ENCODE measurements at regions not wholly inside any gene's neighbourhood (a gene's known extent, or its start where the extent isn't known, plus 50 kb on each side); places are given as distances from the start of the nearest gene placed in this dataset.

DNA sequence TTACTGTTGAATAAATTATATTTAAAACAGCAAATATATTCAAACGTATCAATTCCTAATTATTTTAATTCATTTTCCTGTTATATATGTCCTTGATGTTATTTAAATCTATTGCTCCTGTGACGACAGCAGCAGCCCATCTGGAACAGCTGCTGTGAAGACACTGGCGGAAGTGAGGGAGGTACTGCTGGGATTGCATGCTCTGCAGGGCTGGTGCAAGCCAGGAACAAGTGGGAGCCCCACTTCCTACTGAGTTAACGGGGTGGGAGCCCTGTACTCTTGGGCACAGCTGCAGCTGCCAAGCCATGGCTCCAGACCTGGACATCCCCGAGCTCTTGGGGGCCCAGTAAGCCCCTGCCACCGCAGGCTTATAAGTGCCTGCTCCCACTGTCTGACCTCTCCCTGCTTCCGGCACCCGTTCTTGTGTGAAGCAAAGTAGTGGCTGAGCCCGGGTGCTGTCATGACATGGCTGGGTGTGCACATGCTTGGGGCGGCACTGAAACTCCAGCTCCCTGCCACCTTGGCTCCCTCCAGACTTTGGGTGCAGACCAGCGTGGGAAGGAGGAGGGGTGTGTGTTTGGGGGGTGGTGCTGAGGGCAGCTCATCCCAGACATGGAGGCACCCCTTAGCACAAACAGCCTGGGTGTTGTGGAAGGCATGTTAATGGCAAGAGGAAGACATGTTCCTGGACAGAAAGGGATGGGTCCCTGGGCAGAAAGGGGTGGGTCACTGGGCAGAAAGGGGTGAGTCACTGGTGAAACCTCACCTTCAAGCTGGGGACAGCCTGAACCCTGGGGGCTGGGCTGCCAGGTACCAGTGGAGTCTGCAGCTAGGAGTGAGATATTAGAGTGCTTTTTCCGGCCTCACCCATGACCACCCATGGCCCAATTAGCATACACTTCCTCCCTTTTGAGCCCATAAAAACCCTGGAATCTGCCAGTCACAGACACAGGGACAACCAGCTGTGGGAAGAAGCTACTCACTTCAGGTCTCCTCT lies 1981.3 kb upstream of the IGFBP7 start:
- Histone ChIP-seq H3K27me3 (ENCODE audit: control insufficient read depth, insufficient read depth, low read length) (no peaks in the 10 kb centered on the region), H3K9ac (ENCODE audit: low read length) (no peak overlapping the region), H3K4me3 (ENCODE audit: low read length) (no peak overlapping the region), H3K36me3 (ENCODE audit: control insufficient read depth, low read depth, low read length) (no peaks in the 10 kb centered on the region), H3K27ac (ENCODE audit: low read length) (no peak overlapping the region), H3K4me1 (ENCODE audit: control insufficient read depth, low read depth, low read length) (no peaks in the 10 kb centered on the region), H3K9me3 (ENCODE audit: control insufficient read depth, low read depth, low read length) (no peaks in the 10 kb centered on the region)

DNA sequence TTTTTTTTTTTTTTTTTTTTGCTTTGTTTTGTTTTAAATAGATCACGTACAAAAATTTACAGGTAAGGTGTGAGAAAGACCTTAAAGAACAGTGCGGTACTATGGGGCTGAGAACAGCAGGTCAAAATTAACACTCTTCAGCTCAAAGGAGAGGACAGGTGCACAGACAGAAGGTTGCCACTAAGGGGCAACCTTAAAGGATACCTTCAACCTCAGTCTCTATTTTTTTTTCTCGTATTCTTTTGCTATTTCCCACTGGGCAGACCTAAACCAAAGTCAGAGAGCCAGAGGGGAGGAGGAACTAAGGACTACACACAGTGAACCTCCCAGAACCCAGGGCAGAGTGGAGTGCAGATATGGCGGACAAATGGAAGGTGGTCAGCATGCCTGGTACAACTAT lies 1984.3 kb upstream of the IGFBP7 start:
- no peaks in the 10 kb centered on the region for H3K9me3 ChIP-seq (ENCODE audit: control insufficient read depth, low read depth, low read length)
- no peaks in the 10 kb centered on the region for H3K4me1 ChIP-seq (ENCODE audit: control insufficient read depth, low read depth, low read length)
- no peaks in the 10 kb centered on the region for H3K27me3 ChIP-seq (ENCODE audit: control insufficient read depth, insufficient read depth, low read length)
- no peak overlapping the region for H3K4me3 ChIP-seq (ENCODE audit: low read length)
- no peak overlapping the region for H3K9ac ChIP-seq (ENCODE audit: low read length)
- H3K36me3 ChIP-seq (ENCODE audit: control insufficient read depth, low read depth, low read length) = no peaks in the 10 kb centered on the region
- H3K27ac ChIP-seq (ENCODE audit: low read length) = no peak overlapping the region

DNA sequence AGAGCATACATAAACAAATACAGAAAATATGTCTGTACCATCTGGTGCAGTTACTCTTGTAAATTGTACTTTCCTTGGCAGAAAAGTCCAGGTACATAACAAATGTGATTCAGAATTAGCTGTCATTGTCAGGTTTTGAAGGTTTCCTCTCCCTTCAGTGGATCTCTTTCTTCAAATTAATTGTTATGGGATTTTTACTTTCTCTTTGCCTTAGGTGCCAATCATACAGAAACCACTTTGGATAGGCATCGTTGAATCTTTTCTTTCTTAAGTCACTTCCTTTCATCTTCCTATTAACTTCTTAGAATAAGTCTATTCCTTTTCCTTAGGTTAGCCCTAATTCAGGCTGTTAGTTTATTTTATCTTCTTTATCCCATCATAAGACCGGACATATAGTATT lies 1992.1 kb upstream of the IGFBP7 start:
- Histone ChIP-seq H3K9me3 (ENCODE audit: control insufficient read depth, low read depth, low read length) (no peaks in the 10 kb centered on the region), H3K4me3 (ENCODE audit: low read length) (no peak overlapping the region), H3K27me3 (ENCODE audit: control insufficient read depth, insufficient read depth, low read length) (no peaks in the 10 kb centered on the region), H3K27ac (ENCODE audit: low read length) (no peak overlapping the region), H3K36me3 (ENCODE audit: control insufficient read depth, low read depth, low read length) (no peaks in the 10 kb centered on the region), H3K4me1 (ENCODE audit: control insufficient read depth, low read depth, low read length) (no peaks in the 10 kb centered on the region), H3K9ac (ENCODE audit: low read length) (no peak overlapping the region)

DNA sequence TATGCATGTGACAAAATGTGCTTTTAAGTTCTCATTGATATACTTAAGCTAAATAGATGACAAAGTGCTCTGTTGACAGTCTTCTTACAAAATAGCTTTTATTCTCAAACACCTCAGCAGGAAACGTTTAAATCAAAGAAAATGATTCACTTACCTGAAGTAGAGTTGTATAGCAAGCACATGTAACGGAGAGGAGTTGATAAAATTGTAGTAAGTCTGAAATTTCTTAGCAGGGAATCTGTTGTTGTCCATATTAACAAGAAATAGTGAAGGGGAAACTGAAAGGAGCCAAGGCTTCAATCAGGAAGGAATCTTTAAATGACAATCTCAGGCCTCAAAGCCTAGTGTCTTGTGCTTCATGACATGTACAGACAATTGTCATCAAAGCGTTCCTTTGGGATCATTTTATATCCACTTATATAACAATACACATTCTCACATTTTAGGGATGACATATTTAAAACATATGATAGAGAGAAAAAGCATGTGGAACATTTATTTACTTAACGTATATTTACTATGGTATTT lies 2010.2 kb upstream of the IGFBP7 start:
- no peak overlapping the region for H3K9ac ChIP-seq (ENCODE audit: low read length)
- no peaks in the 10 kb centered on the region for H3K36me3 ChIP-seq (ENCODE audit: control insufficient read depth, low read depth, low read length)
- H3K27me3 ChIP-seq (ENCODE audit: control insufficient read depth, insufficient read depth, low read length) = no peaks in the 10 kb centered on the region
- no peak overlapping the region for H3K4me3 ChIP-seq (ENCODE audit: low read length)
- no peaks in the 10 kb centered on the region for H3K9me3 ChIP-seq (ENCODE audit: control insufficient read depth, low read depth, low read length)
- no peak overlapping the region for H3K27ac ChIP-seq (ENCODE audit: low read length)
- H3K4me1 ChIP-seq (ENCODE audit: control insufficient read depth, low read depth, low read length) = peaks cover 15% of the 10 kb centered on the region

DNA sequence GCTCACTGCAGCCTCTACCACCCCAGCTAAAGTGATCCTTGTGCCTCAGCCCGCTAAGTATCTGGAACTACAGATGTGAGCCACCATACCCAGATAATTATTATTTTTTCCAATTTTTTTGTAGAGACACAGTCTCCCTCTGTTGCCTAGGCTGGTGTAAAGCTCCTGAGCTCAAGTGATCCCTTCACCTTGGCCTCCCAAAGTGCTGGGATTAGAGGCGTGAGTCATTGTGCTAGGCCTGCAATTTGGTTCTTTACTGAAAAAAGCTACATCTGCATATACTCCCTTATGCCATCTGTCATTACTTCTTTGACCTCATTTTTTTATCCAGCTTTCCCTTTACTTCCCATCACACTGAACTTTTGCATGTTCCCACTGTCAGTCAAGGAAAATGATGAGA lies 2012.4 kb upstream of the IGFBP7 start:
- no peak overlapping the region for H3K27ac ChIP-seq (ENCODE audit: low read length)
- no peaks in the 10 kb centered on the region for H3K9me3 ChIP-seq (ENCODE audit: control insufficient read depth, low read depth, low read length)
- H3K4me1 ChIP-seq (ENCODE audit: control insufficient read depth, low read depth, low read length) = peaks cover 15% of the 10 kb centered on the region
- no peak overlapping the region for H3K4me3 ChIP-seq (ENCODE audit: low read length)
- H3K27me3 ChIP-seq (ENCODE audit: control insufficient read depth, insufficient read depth, low read length) = no peaks in the 10 kb centered on the region
- H3K9ac ChIP-seq (ENCODE audit: low read length) = no peak overlapping the region
- H3K36me3 ChIP-seq (ENCODE audit: control insufficient read depth, low read depth, low read length) = no peaks in the 10 kb centered on the region

DNA sequence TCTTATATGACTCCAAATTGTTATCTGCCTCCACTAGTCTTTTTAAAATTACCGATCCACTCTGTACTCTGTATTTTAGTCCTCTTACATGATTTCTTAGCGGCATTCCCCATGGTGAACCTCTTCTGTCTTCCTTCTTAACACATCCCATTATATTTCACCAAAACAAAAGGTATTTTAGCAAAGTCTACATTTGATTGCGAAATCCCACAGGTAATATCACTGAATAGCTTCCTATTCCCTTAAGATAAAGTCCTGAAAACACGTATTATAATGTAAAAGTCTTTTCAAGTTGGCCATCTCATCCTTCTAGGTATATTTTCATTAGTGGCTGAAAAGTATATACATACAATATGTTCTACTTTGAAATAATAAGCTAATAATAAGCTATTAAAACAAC lies 2016.0 kb upstream of the IGFBP7 start:
- no peak overlapping the region for H3K9ac ChIP-seq (ENCODE audit: low read length)
- no peaks in the 10 kb centered on the region for H3K9me3 ChIP-seq (ENCODE audit: control insufficient read depth, low read depth, low read length)
- no peak overlapping the region for H3K27ac ChIP-seq (ENCODE audit: low read length)
- no peak overlapping the region for H3K4me3 ChIP-seq (ENCODE audit: low read length)
- no peaks in the 10 kb centered on the region for H3K4me1 ChIP-seq (ENCODE audit: control insufficient read depth, low read depth, low read length)
- no peaks in the 10 kb centered on the region for H3K36me3 ChIP-seq (ENCODE audit: control insufficient read depth, low read depth, low read length)
- no peaks in the 10 kb centered on the region for H3K27me3 ChIP-seq (ENCODE audit: control insufficient read depth, insufficient read depth, low read length)

DNA sequence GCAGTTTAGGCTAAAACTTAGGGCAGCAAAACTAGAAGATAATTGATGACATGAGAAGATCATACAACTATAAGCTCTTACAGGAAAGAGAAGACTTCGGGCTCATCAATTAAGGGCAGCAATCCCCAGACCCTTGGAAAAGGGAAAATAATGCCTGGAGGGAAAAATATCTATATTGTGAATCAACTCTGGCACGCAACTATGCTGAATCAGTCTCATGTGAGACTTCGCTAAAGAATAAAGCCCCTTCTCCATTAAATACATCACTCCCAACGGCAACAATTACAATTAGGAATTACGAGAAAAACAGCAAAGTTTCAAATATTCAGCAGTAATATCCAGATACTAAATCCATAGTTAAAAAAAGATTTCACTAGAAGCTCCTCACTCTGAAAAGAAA lies 2016.8 kb upstream of the IGFBP7 start:
- H3K4me3 ChIP-seq (ENCODE audit: low read length) = no peak overlapping the region
- no peaks in the 10 kb centered on the region for H3K4me1 ChIP-seq (ENCODE audit: control insufficient read depth, low read depth, low read length)
- no peak overlapping the region for H3K27ac ChIP-seq (ENCODE audit: low read length)
- H3K9me3 ChIP-seq (ENCODE audit: control insufficient read depth, low read depth, low read length) = no peaks in the 10 kb centered on the region
- H3K36me3 ChIP-seq (ENCODE audit: control insufficient read depth, low read depth, low read length) = no peaks in the 10 kb centered on the region
- H3K9ac ChIP-seq (ENCODE audit: low read length) = no peak overlapping the region
- no peaks in the 10 kb centered on the region for H3K27me3 ChIP-seq (ENCODE audit: control insufficient read depth, insufficient read depth, low read length)

DNA sequence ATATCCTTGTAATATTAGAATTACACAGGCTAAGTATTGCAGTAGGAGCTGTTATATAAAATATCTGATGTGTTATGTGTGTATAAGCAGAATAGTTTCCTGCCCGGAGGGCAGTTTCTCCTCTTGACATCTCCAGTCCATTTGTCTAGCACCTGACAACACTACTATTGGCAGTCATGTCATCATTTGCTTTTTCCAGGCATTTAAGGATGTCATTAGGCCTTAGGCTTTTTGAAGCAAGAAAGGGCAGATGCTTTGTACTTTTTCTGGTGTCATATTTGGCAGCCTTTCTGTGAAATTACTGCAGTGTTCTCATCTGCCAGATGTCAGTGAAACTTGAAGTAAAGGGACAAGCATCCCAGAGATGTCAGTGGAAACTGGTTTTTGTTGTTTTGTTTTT lies 2017.6 kb upstream of the IGFBP7 start:
- Histone ChIP-seq H3K27ac (ENCODE audit: low read length) (no peak overlapping the region), H3K36me3 (ENCODE audit: control insufficient read depth, low read depth, low read length) (no peaks in the 10 kb centered on the region), H3K4me3 (ENCODE audit: low read length) (no peak overlapping the region), H3K9me3 (ENCODE audit: control insufficient read depth, low read depth, low read length) (no peaks in the 10 kb centered on the region), H3K4me1 (ENCODE audit: control insufficient read depth, low read depth, low read length) (no peaks in the 10 kb centered on the region), H3K27me3 (ENCODE audit: control insufficient read depth, insufficient read depth, low read length) (no peaks in the 10 kb centered on the region), H3K9ac (ENCODE audit: low read length) (no peak overlapping the region)

DNA sequence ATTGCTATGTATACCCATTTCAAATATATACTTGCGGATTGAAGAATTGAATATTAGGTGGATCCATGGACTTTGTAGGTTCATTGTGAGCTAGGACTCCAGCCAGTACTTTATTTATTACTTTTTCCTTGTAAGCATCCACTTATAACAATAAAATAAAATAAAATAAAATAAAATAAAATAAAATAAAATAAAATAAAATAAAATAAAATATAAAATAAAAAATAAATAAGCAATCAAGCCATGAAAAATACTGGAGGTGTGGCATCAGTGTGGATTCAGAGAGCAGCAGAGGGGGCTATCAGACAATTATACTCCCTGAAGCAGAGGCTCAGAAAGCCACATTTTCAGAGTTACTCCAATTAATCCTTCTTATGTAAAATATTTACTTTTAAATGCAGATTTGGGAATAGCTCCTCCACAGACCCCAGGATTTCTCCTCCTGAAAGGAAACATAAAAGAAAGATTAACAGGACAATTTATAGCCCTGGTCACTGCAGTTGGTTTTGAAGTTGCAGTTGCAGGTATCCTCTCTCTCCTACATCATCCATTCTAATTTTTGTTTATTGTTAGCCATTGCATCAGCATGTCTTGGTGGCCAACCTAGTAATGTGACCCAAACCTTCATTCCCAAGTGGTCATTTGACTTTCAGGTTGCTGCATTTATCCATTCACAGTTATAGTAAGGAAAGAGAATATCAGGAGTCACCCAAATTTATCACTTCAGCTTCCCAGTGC lies 2025.2 kb upstream of the IGFBP7 start:
- Histone ChIP-seq H3K9ac (ENCODE audit: low read length) (no peak overlapping the region), H3K4me1 (ENCODE audit: control insufficient read depth, low read depth, low read length) (peaks cover 13% of the 10 kb centered on the region), H3K36me3 (ENCODE audit: control insufficient read depth, low read depth, low read length) (no peaks in the 10 kb centered on the region), H3K27me3 (ENCODE audit: control insufficient read depth, insufficient read depth, low read length) (no peaks in the 10 kb centered on the region), H3K9me3 (ENCODE audit: control insufficient read depth, low read depth, low read length) (no peaks in the 10 kb centered on the region), H3K4me3 (ENCODE audit: low read length) (no peak overlapping the region), H3K27ac (ENCODE audit: low read length) (no peak overlapping the region)

DNA sequence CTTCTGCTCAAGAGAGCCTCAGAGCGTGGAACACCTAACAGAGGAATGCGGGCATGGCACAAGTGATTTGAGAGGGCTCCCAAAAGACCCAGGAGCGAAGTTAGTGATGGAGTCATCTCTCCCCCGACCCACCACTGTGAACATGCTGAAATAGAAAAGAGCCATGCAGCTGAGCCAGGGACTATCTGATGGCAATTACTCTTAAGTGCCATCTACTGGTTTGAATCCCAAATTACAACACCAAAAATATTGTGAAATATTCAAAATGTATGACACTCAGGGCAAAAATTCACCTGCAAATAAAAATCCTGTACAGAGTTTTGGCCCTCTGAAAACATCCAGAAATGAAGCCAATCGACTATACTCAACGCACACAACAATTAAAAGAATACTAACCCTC lies 2038.9 kb upstream of the ADGRL3 start:
- Histone ChIP-seq H3K27ac (ENCODE audit: low read length) (no peak overlapping the region), H3K4me1 (ENCODE audit: control insufficient read depth, low read depth, low read length) (peaks cover 16% of the 10 kb centered on the region), H3K9ac (ENCODE audit: low read length) (no peak overlapping the region), H3K9me3 (ENCODE audit: control insufficient read depth, low read depth, low read length) (peaks cover 2% of the 10 kb centered on the region), H3K36me3 (ENCODE audit: control insufficient read depth, low read depth, low read length) (no peaks in the 10 kb centered on the region), H3K4me3 (ENCODE audit: low read length) (no peak overlapping the region), H3K27me3 (ENCODE audit: control insufficient read depth, insufficient read depth, low read length) (no peaks in the 10 kb centered on the region)

DNA sequence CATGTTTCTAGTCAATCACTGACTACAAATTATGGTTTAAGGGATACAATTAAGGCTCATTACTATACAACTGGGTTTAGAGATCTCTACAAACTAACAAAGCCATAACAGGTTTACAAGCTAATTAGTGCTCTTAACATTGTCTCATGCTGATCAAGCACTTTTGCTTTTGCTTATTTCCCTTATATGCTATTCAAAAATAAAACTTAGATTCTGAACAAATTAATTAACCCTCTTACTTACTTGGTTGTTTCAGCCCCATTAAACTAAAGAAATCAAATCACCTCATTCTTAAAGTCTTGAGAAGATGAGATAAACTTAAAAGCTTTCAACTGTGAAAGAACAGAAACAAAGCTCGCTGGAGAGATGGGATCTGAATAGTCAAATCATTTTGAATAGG lies 2024.5 kb upstream of the ADGRL3 start:
- Histone ChIP-seq H3K9me3 (ENCODE audit: control insufficient read depth, low read depth, low read length) (no peaks in the 10 kb centered on the region), H3K4me1 (ENCODE audit: control insufficient read depth, low read depth, low read length) (no peaks in the 10 kb centered on the region), H3K27ac (ENCODE audit: low read length) (no peak overlapping the region), H3K9ac (ENCODE audit: low read length) (no peak overlapping the region), H3K36me3 (ENCODE audit: control insufficient read depth, low read depth, low read length) (no peaks in the 10 kb centered on the region), H3K27me3 (ENCODE audit: control insufficient read depth, insufficient read depth, low read length) (no peaks in the 10 kb centered on the region), H3K4me3 (ENCODE audit: low read length) (no peak overlapping the region)

Data from iPS-18a (cell line).